ENCODE measurements at regions not wholly inside any gene's neighbourhood (a gene's known extent, or its start where the extent isn't known, plus 50 kb on each side); places are given as distances from the start of the nearest gene placed in this dataset.

DNA sequence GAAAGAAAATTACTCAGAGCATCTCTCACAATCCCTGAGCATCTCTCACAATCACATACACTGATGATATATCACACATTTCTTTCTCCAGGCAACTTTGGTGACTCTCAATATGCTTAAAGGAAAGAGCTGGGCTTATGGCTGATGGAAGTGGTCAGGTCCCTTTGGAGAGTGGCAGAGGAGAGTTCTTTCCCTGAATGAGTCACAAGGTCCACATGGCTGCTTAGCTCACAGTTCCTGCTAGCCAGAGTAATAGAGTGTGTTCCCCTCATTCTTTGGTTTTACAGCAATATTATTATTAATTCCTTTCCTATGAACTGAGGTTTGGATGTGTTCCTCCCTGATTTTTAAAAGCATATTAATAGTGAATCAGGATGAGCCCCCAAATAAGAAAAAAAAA lies 287.4 kb downstream of the C7orf25 start:
- TF ChIP-seq, protein P1, sequence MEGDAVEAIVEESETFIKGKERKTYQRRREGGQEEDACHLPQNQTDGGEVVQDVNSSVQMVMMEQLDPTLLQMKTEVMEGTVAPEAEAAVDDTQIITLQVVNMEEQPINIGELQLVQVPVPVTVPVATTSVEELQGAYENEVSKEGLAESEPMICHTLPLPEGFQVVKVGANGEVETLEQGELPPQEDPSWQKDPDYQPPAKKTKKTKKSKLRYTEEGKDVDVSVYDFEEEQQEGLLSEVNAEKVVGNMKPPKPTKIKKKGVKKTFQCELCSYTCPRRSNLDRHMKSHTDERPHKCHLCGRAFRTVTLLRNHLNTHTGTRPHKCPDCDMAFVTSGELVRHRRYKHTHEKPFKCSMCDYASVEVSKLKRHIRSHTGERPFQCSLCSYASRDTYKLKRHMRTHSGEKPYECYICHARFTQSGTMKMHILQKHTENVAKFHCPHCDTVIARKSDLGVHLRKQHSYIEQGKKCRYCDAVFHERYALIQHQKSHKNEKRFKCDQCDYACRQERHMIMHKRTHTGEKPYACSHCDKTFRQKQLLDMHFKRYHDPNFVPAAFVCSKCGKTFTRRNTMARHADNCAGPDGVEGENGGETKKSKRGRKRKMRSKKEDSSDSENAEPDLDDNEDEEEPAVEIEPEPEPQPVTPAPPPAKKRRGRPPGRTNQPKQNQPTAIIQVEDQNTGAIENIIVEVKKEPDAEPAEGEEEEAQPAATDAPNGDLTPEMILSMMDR (IDR thresholded peaks at IDR 0.05): no peak
- TF ChIP-seq CHD2 (IDR thresholded peaks at IDR 0.05; ENCODE audit: low read length, partially characterized antibody) (no peak), GABPA (IDR thresholded peaks at IDR 0.05; ENCODE audit: low read depth) (no peak), TAF1 (IDR thresholded peaks at IDR 0.05; ENCODE audit: borderline replicate concordance, low read depth, low read length) (no peak)
- TF ChIP-seq, protein P2, sequence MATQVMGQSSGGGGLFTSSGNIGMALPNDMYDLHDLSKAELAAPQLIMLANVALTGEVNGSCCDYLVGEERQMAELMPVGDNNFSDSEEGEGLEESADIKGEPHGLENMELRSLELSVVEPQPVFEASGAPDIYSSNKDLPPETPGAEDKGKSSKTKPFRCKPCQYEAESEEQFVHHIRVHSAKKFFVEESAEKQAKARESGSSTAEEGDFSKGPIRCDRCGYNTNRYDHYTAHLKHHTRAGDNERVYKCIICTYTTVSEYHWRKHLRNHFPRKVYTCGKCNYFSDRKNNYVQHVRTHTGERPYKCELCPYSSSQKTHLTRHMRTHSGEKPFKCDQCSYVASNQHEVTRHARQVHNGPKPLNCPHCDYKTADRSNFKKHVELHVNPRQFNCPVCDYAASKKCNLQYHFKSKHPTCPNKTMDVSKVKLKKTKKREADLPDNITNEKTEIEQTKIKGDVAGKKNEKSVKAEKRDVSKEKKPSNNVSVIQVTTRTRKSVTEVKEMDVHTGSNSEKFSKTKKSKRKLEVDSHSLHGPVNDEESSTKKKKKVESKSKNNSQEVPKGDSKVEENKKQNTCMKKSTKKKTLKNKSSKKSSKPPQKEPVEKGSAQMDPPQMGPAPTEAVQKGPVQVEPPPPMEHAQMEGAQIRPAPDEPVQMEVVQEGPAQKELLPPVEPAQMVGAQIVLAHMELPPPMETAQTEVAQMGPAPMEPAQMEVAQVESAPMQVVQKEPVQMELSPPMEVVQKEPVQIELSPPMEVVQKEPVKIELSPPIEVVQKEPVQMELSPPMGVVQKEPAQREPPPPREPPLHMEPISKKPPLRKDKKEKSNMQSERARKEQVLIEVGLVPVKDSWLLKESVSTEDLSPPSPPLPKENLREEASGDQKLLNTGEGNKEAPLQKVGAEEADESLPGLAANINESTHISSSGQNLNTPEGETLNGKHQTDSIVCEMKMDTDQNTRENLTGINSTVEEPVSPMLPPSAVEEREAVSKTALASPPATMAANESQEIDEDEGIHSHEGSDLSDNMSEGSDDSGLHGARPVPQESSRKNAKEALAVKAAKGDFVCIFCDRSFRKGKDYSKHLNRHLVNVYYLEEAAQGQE (IDR thresholded peaks at IDR 0.05; ENCODE audit: low read depth, low read length): no peak

Measured in SK-N-SH (cell line).